PFSK-1 (cell line): ENCODE measurements at regions not wholly inside any gene's neighbourhood (a gene's known extent, or its start where the extent isn't known, plus 50 kb on each side); places are given as distances from the start of the nearest gene placed in this dataset.

ENCODE experiments used
- FOXP2 ChIP-seq: optimal IDR thresholded peaks from 2 replicates; pipeline ENCODE3; 2011; ENCODE audit warnings: borderline replicate concordance, control low read depth, inconsistent platforms; ENCODE audit not compliant: insufficient read depth; ENCODE audit errors: extremely low read length, extremely low read depth
- POLR2AphosphoS5 ChIP-seq: IDR thresholded peaks from 2 replicates; pipeline ENCODE4 v1.6.1; 2012; ENCODE audit warnings: low read depth, mild to moderate bottlenecking, control low read depth, low read length, moderate library complexity
- SIN3A ChIP-seq: IDR thresholded peaks from 2 replicates; pipeline ENCODE4 v1.6.1; 2012; ENCODE audit warnings: mild to moderate bottlenecking, low read length, moderate library complexity, borderline replicate concordance; ENCODE audit not compliant: insufficient read depth
- TAF1 ChIP-seq: IDR thresholded peaks from 2 replicates; pipeline ENCODE4 v1.6.1; 2012; ENCODE audit warnings: low read length, control low read depth, borderline replicate concordance; ENCODE audit not compliant: insufficient read depth
- TF ChIP-seq, protein P1 (sequence below), 2 experiments: IDR thresholded peaks; 2 replicates each; pipeline versions ENCODE4 v1.6.1 to v1.8.0; 2011 to 2012; ENCODE audit warnings: low read depth in 2 of 2, low read length in 2 of 2, control low read depth in 1 of 2, inconsistent platforms in 1 of 2, mild to moderate bottlenecking in 1 of 2, moderate library complexity in 1 of 2; ENCODE audit not compliant: insufficient read depth in 1 of 2

DNA sequence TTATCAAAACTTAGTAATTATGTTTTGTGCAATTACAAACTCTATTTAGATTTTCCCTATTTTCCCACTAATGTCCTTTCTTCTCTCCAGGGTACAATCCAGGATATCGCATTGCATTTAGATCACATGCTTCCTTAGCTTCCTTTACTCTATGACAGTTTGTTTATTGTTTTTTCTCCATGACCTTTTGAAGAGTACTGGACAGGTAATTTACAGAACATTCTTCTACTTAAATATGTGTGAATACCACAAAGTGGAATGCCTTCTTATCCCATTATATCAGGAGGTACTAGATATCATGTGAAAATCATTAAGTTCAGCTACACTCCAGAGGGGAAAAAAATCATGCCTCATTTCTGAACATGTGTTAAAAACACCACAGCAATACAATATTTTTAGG, 776.6 kb upstream of the CDH9 start:
- TF ChIP-seq, protein P1, sequence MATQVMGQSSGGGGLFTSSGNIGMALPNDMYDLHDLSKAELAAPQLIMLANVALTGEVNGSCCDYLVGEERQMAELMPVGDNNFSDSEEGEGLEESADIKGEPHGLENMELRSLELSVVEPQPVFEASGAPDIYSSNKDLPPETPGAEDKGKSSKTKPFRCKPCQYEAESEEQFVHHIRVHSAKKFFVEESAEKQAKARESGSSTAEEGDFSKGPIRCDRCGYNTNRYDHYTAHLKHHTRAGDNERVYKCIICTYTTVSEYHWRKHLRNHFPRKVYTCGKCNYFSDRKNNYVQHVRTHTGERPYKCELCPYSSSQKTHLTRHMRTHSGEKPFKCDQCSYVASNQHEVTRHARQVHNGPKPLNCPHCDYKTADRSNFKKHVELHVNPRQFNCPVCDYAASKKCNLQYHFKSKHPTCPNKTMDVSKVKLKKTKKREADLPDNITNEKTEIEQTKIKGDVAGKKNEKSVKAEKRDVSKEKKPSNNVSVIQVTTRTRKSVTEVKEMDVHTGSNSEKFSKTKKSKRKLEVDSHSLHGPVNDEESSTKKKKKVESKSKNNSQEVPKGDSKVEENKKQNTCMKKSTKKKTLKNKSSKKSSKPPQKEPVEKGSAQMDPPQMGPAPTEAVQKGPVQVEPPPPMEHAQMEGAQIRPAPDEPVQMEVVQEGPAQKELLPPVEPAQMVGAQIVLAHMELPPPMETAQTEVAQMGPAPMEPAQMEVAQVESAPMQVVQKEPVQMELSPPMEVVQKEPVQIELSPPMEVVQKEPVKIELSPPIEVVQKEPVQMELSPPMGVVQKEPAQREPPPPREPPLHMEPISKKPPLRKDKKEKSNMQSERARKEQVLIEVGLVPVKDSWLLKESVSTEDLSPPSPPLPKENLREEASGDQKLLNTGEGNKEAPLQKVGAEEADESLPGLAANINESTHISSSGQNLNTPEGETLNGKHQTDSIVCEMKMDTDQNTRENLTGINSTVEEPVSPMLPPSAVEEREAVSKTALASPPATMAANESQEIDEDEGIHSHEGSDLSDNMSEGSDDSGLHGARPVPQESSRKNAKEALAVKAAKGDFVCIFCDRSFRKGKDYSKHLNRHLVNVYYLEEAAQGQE (IDR thresholded peaks at IDR 0.05; ENCODE audit: insufficient read depth in 1 of 2, low read depth in 2 of 2, low read length in 2 of 2) = no peak
- TF ChIP-seq TAF1 (no peak), POLR2AphosphoS5 (no peak), FOXP2 (no peak), SIN3A (no peak)

DNA sequence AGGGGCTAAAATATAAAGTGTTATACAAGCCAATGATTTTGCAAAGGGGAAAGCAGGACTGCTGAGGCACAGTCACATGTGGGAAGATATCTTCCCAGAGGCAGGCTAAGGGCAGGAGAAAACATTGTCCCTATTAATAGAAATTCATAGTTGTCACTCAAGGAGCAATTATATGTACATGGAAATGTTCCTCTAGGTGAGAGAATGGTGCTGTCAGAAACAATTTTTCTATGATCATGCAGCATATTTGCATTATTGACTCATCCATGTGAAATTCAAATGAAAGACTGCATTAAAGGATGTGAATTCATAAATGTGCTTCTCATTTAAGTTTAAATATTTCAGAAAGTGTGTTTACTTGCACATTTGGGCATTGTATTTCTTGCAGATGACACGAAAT, 775.9 kb upstream of the CDH9 start:
- TF ChIP-seq FOXP2 = no peak

DNA sequence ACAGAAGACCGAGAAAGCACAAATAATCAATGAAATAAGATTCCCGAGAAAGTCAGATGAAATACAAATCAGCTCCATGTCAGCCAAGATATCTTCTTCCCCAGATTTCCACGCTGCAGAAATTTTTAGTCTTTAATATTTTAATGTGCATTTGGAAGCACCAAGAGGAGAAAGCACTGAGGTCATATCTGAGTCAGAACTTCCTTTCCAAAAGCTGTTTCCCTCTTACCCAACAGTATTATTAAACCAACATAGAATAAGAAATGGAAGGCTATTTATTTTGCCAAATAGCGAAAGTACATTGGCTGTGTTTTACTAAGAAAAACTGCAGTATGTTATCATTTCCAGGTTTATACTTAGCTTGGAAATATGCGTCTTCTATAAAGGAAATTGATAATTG, 772.1 kb upstream of the CDH9 start:
- TF ChIP-seq, protein P1 (IDR thresholded peaks at IDR 0.05; ENCODE audit: insufficient read depth in 1 of 2, low read depth in 2 of 2, low read length in 2 of 2) = no peak
- no peak for TF ChIP-seq FOXP2
- TF ChIP-seq POLR2AphosphoS5 = no peak
- no peak for TF ChIP-seq SIN3A
- no peak for TF ChIP-seq TAF1

DNA sequence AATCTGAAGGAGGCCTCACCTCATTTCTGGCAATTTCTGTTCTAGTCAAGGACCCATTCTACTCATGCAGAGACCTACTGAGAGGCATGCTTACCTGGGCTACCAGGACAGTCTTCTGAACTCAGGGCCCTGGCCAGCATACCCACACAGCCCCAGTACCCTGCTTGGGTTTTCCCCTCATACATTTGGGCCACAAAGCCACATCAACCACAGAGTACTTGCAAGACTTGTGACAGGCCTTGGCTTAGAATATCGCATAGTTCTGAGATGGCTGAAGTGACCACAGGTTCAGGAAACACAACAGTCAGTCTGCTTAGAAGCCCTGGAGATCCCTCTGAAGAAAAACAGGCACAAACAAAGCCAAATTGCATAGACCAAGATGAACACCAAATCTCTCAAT, 758.8 kb upstream of the CDH9 start:
- TF ChIP-seq FOXP2 (no peak), TAF1 (no peak), POLR2AphosphoS5 (no peak), SIN3A (no peak)
- TF ChIP-seq, protein P1 (IDR thresholded peaks at IDR 0.05; ENCODE audit: insufficient read depth in 1 of 2, low read depth in 2 of 2, low read length in 2 of 2) = no peak

DNA sequence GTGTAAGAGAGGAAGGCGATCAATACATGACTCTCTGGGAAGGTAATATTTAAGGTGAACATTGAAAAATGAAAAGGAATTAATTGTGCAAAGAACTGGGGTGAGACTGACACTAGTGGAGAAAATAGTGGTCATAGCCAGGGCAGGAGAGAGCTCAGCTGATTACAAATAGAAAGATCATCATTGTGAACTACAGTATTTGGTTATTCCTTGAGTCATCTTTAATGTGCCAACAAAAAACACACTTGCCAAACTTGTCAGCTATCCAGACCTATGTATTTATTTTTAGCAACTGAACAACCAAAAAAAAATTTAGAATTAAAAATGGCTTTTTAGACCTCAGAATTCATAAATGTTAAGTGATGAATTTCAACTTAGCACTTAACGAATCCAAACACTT, 749.8 kb upstream of the CDH9 start:
- no peak for TF ChIP-seq POLR2AphosphoS5
- TF ChIP-seq TAF1 = no peak
- TF ChIP-seq SIN3A = no peak

DNA sequence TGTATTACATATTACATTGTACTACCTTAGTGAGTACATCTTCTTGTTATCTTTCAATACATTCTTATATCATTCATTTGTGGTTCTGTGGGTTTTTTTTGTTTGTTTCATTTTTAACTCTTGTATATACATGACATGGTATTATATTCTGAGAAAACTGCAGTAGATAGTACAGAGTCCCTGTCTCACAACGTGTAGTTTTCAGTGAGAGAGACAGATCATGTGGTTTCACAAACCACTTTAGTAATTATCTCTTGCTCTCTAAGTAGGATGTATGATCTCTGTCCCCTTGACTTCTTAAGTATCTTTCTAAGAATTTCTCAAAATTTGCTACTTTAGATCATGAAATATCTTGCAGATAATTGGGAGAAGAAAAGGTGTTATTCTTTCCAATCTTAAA, 745.9 kb upstream of the CDH9 start:
- TF ChIP-seq FOXP2 = no peak
- TF ChIP-seq SIN3A = no peak
- TF ChIP-seq, protein P1 (IDR thresholded peaks at IDR 0.05; ENCODE audit: insufficient read depth in 1 of 2, low read depth in 2 of 2, low read length in 2 of 2) = no peak
- TF ChIP-seq POLR2AphosphoS5 = no peak
- no peak for TF ChIP-seq TAF1
